HFFc6 (cell line): ENCODE measurements at regions not wholly inside any gene's neighbourhood (a gene's known extent, or its start where the extent isn't known, plus 50 kb on each side); places are given as distances from the start of the nearest gene placed in this dataset.

Experiments
- DNase-seq: peaks from one replicate; pipeline ENCODE4 v3.0.0-alpha.2; 2018
- H3K27ac Mint-ChIP-seq: 2 replicates; pipeline ENCODE4 v1.8.0; 2020; ENCODE audit warnings: mild to moderate bottlenecking, mixed read lengths
- H3K27me3 Mint-ChIP-seq: 2 replicates; pipeline ENCODE4 v1.8.0; 2021; ENCODE audit warnings: mild to moderate bottlenecking, moderate library complexity, mixed read lengths; ENCODE audit not compliant: insufficient read depth
- H3K36me3 Mint-ChIP-seq: 2 replicates; pipeline ENCODE4 v1.8.0; 2021; ENCODE audit warnings: low read depth, mixed read lengths
- H3K4me1 Mint-ChIP-seq: 2 replicates; pipeline ENCODE4 v1.8.0; 2020; ENCODE audit warnings: low read depth, mixed read lengths
- H3K4me3 Mint-ChIP-seq: 2 replicates; pipeline ENCODE4 v1.8.0; 2020; ENCODE audit warnings: mild to moderate bottlenecking, moderate library complexity, mixed read lengths
- H3K9me3 Mint-ChIP-seq: 2 replicates; pipeline ENCODE4 v1.8.0; 2020; ENCODE audit warnings: mild to moderate bottlenecking, mixed read lengths
- TF ChIP-seq, protein P1 (sequence below): fragments of 200-600 bp; sonication (generic); IDR thresholded peaks from 2 replicates; pipeline ENCODE4 v1.5.0; 2021; ENCODE audit warnings: antibody characterized with exemption, mild to moderate bottlenecking

DNA sequence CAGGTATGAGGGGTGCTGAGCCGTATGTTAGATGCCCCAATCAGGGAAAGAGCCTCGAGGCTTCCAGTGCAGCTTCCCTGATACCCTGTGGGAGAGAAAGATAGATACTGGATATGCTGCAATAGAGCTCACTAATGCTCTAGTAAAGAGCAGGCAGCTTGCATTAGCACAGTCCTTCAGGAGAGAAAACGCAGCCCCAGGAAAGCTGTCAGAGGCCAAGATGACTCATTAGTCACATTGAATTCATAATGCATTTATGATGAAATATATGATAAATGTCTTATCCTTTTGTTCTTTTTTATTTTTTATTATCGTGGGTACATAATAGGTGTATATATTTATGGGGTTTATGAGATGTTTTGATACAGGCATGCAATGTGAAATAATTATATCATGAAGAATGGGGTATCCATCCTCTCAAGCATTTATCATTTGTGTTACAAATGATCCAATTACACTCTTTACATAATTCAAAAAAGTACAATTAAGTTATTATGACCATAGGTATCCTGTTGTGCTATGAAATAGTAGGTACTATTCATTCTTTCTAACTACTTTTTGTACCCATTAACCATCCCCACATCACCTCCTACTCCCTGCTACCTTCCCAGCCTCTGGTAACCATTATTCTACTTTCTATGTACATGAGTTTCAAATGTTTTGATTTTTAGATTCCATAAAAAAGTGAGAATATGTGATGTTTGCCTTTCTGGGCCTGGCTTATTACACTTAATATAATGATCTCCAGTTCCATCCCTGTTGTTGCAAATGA, 94.5 kb upstream of the TOP3B start:
- Mint-ChIP-seq H3K4me3 (no peak overlapping the region), H3K27ac (no peak overlapping the region), H3K27me3 (peaks cover 47% of the 10 kb centered on the region), H3K4me1 (peaks cover 3% of the 10 kb centered on the region), H3K36me3 (no peaks in the 10 kb centered on the region), H3K9me3 (no peaks in the 10 kb centered on the region)
- TF ChIP-seq, protein P1, sequence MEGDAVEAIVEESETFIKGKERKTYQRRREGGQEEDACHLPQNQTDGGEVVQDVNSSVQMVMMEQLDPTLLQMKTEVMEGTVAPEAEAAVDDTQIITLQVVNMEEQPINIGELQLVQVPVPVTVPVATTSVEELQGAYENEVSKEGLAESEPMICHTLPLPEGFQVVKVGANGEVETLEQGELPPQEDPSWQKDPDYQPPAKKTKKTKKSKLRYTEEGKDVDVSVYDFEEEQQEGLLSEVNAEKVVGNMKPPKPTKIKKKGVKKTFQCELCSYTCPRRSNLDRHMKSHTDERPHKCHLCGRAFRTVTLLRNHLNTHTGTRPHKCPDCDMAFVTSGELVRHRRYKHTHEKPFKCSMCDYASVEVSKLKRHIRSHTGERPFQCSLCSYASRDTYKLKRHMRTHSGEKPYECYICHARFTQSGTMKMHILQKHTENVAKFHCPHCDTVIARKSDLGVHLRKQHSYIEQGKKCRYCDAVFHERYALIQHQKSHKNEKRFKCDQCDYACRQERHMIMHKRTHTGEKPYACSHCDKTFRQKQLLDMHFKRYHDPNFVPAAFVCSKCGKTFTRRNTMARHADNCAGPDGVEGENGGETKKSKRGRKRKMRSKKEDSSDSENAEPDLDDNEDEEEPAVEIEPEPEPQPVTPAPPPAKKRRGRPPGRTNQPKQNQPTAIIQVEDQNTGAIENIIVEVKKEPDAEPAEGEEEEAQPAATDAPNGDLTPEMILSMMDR = no peak
- DNase-seq = no peak

DNA sequence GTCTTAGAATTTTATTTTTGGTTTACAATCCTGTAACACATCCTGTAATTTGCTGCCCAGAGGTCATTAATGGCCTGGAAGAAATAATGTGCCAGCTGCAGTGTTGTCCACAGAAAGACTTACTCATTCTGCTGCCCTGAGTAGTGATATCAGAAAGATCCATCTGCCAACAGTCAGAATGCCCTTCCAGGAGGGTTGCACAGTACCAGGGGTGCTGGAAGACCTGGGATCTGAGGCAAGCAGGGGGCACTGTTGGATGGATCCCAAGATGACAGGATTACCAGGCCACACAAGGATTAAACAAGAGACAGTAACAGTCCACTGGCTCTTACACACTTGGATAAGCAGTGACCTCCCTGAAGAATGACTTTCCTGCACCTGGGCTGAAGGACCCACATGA, 93.8 kb upstream of the TOP3B start:
- no peak overlapping the region for H3K4me3 Mint-ChIP-seq
- no peaks in the 10 kb centered on the region; the same call in 1 of the 2 replicates for H3K4me1 Mint-ChIP-seq
- H3K27ac Mint-ChIP-seq = no peak overlapping the region
- H3K36me3 Mint-ChIP-seq = no peaks in the 10 kb centered on the region
- peaks cover 48% of the 10 kb centered on the region for H3K27me3 Mint-ChIP-seq
- no peak for DNase-seq
- TF ChIP-seq, protein P1 = no peak
- no peaks in the 10 kb centered on the region for H3K9me3 Mint-ChIP-seq

DNA sequence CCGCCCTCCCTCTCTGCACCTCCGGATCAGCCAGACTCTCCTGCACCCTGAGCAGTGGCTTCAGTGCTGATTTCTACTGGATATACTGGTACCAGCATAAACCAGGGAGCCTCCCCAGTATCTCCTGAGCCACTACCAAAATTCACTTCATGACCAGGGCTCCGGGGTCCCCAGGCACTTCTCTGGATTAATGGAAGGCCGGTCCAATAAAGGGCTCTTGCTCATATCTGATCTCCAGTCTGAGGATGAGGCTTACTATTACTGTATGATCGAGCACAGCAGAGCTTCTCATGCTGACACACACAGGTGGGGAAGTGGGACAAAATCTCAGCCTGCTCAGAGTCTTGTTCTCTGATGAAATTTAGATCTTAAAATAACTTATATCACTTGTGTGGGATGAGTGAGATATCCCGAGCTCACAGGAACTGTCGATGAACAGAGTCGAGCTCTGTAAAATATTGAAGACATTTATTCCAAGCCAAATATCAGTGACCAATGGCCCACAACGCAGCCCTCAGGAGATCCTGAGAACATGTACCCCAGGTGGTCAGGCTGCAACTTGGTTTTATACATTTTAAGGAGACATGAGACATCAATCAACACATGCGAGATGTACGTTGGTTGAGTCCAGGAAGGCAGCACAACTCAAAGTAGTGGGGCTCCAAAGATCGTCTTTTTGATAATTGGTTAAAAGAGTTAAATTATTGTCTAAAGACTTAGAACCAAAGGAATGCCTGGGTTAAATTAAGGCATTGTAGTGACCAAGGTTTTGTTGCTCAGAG, 93.0 kb upstream of the TOP3B start:
- Mint-ChIP-seq H3K4me3 (no peak overlapping the region), H3K36me3 (no peaks in the 10 kb centered on the region), H3K27me3 (peaks cover 45% of the 10 kb centered on the region), H3K9me3 (no peaks in the 10 kb centered on the region), H3K4me1 (no peaks in the 10 kb centered on the region; the same call in 1 of the 2 replicates), H3K27ac (no peak overlapping the region)
- no peak for DNase-seq
- TF ChIP-seq, protein P1 = no peak

DNA sequence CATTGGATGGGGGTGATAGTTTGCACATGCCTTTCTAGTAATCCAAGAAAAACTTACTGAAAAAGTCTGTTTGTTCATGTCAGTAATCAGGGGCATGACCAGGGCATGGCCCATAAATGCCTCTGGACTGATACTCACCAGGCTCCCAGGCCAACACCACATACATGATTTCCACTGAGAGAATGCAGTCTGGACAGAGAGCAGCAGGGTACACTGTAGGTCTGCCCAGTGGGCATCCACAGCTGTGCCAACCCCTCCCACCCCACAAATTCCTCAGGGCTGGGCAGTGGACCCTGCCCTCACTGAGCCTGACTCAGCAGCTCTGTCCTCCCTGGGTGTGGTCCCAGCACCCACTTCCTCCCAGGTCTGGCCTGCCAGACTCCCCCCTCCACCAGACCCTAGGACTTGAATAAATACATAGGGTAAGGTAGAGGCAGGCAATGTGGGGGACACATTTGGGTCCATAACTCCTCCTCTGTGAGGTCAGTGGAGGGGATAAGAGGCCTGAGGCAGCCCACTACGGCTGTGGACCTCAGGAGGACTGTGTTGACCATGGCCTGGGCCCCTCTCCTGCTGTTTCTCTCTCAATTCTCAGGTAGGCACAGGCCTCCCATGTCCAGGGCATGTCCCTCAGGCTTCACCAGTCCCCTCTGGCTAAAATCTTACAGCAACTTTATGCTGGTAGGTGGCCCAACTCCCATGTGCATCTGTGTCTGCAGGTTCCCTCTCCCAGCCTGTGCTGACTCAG, 92.2 kb upstream of the TOP3B start:
- H3K27me3 Mint-ChIP-seq = peaks cover 38% of the 10 kb centered on the region
- H3K36me3 Mint-ChIP-seq = no peaks in the 10 kb centered on the region
- H3K4me3 Mint-ChIP-seq = no peak overlapping the region
- H3K4me1 Mint-ChIP-seq = no peaks in the 10 kb centered on the region; the same call in 1 of the 2 replicates
- DNase-seq = no peak
- no peaks in the 10 kb centered on the region for H3K9me3 Mint-ChIP-seq
- H3K27ac Mint-ChIP-seq = no peak overlapping the region
- TF ChIP-seq, protein P1 = no peak

DNA sequence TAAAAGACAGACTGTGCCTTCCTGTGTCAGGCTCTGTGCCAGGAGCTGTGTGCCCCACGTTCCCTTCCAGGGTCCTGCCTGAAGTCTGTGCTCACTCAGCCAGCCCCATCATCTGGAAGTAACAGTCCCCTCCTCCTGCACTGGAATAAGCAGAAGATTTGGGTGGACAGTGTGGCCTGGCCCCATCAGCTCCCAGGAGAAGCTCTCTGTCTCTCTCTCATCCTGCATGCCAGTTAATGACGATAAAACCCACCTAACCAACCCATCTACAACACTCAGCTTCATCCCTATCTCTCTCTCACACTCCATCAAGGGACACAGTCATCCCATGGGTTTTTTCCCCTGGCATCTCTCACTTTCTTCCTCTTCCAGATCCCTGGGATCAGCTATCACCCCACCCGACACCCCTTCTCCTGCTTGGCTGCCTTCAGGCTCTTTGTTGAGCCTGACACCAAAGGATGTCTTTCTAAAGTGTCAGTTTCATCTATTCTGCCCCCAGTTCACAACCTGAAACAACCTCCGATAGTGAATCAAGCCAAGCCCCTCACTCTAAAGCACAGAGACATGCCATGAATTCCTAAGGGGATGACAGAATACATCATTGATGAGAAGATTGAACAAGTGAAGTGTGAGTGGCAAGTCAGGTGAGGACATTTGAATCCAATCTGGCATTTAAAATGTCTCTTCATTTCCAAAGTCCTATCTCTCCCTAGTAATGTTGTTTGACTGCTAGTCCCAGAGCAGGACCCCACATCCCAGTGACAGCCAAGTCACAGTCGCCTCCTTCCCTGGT, 91.4 kb upstream of the TOP3B start:
- no peak for DNase-seq
- Mint-ChIP-seq H3K9me3 (no peaks in the 10 kb centered on the region), H3K4me3 (no peak overlapping the region), H3K4me1 (no peaks in the 10 kb centered on the region; the same call in 1 of the 2 replicates), H3K27me3 (peaks cover 35% of the 10 kb centered on the region), H3K27ac (no peak overlapping the region), H3K36me3 (no peaks in the 10 kb centered on the region)
- TF ChIP-seq, protein P1 = no peak
